ENCODE measurements at regions not wholly inside any gene's neighbourhood (a gene's known extent, or its start where the extent isn't known, plus 50 kb on each side); places are given as distances from the start of the nearest gene placed in this dataset.

- BruUV-seq (replicated peaks) = no TSS peak
- Mint-ChIP-seq H3K9me3 (ENCODE audit: unreplicated experiment) (no peaks in the 10 kb centered on the region), H3K36me3 (ENCODE audit: insufficient read depth, unreplicated experiment) (no peaks in the 10 kb centered on the region), H3K4me1 (ENCODE audit: insufficient read depth, unreplicated experiment) (no peaks in the 10 kb centered on the region), H3K27ac (ENCODE audit: low read depth, unreplicated experiment) (no peak overlapping the region), H3K27me3 (ENCODE audit: insufficient read depth, unreplicated experiment) (no peaks in the 10 kb centered on the region), H3K4me3 (ENCODE audit: unreplicated experiment) (no peak overlapping the region)
- ChIA-PET CTCF (interaction anchor here (1.3 kb wide), 1 partner anchor 25 kb away, joined by 3 read pairs; no protein-coding TSS in a partner anchor), POLR2A (no interaction called here)
- intact Hi-C loops (cut with micrococcal nuclease) = no loop called here
- TF ChIP-seq CTCF (IDR thresholded peaks at IDR 0.05; ENCODE audit: unreplicated experiment) = no peak
- no peak for DNase-seq (ENCODE audit: unreplicated experiment)
These were observed 118.5 kb upstream of the GRIA4 start for GRCh38 chr11:105491394-105491793.

- POLR2A ChIA-PET = no interaction called here
- CTCF ChIA-PET = interaction anchor here (0.8 to 1.3 kb wide), 2 partner anchors 24 to 372 kb away, joined by 3 read pairs; no protein-coding TSS in a partner anchor
- no peak overlapping the region for H3K4me3 Mint-ChIP-seq (ENCODE audit: unreplicated experiment)
- no peaks in the 10 kb centered on the region for H3K36me3 Mint-ChIP-seq (ENCODE audit: insufficient read depth, unreplicated experiment)
- no peak for DNase-seq (ENCODE audit: unreplicated experiment)
- H3K27ac Mint-ChIP-seq (ENCODE audit: low read depth, unreplicated experiment) = no peak overlapping the region
- no TSS peak for BruUV-seq (replicated peaks)
- no peaks in the 10 kb centered on the region for H3K9me3 Mint-ChIP-seq (ENCODE audit: unreplicated experiment)
- H3K4me1 Mint-ChIP-seq (ENCODE audit: insufficient read depth, unreplicated experiment) = no peaks in the 10 kb centered on the region
- no peaks in the 10 kb centered on the region for H3K27me3 Mint-ChIP-seq (ENCODE audit: insufficient read depth, unreplicated experiment)
- TF ChIP-seq CTCF (IDR thresholded peaks at IDR 0.05; ENCODE audit: unreplicated experiment) = no peak
- intact Hi-C loops (cut with micrococcal nuclease) = no loop called here
These were observed 119.5 kb upstream of the GRIA4 start for GRCh38 chr11:105490333-105490732.

DNA sequence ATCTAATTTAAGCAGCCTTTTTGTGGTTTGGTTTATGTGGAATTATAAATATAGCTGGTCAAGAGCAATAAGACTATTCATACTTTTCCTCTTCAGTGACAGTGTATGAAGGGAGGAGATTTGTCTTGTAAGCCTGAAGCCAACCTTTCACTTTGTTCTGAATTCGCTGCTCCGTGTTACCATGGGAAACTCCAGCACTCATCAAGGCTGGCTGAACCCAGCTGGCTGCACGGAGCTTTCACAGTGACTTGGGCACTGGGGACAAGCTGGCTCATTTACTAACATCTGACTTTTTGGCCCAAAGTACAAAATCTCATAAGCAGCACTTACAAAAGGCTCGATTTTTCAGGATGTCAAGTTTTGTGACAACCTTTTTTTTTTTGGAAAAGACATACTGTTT, 120.4 kb upstream of the GRIA4 start:
- no TSS peak for BruUV-seq (replicated peaks)
- CTCF ChIA-PET = interaction anchor here (0.6 to 0.8 kb wide), 3 partner anchors 34 to 506 kb away, joined by 3 read pairs; no protein-coding TSS in a partner anchor
- POLR2A ChIA-PET = interaction anchor here (0.6 to 0.7 kb wide), 2 partner anchors 28 to 894 kb away, joined by 3 to 5 read pairs; no protein-coding TSS in a partner anchor
- Mint-ChIP-seq H3K27me3 (ENCODE audit: insufficient read depth, unreplicated experiment) (no peaks in the 10 kb centered on the region), H3K27ac (ENCODE audit: low read depth, unreplicated experiment) (no peak overlapping the region), H3K4me1 (ENCODE audit: insufficient read depth, unreplicated experiment) (no peaks in the 10 kb centered on the region), H3K4me3 (ENCODE audit: unreplicated experiment) (no peak overlapping the region), H3K9me3 (ENCODE audit: unreplicated experiment) (no peaks in the 10 kb centered on the region), H3K36me3 (ENCODE audit: insufficient read depth, unreplicated experiment) (no peaks in the 10 kb centered on the region)
- TF ChIP-seq CTCF (IDR thresholded peaks at IDR 0.05; ENCODE audit: unreplicated experiment) = no peak
- intact Hi-C loops (cut with micrococcal nuclease) = no loop called here
- no peak for DNase-seq (ENCODE audit: unreplicated experiment)

- Mint-ChIP-seq H3K27ac (ENCODE audit: low read depth, unreplicated experiment) (no peak overlapping the region), H3K9me3 (ENCODE audit: unreplicated experiment) (no peaks in the 10 kb centered on the region), H3K4me1 (ENCODE audit: insufficient read depth, unreplicated experiment) (no peaks in the 10 kb centered on the region), H3K4me3 (ENCODE audit: unreplicated experiment) (no peak overlapping the region), H3K36me3 (ENCODE audit: insufficient read depth, unreplicated experiment) (no peaks in the 10 kb centered on the region), H3K27me3 (ENCODE audit: insufficient read depth, unreplicated experiment) (no peaks in the 10 kb centered on the region)
- ChIA-PET POLR2A (interaction anchor here (0.6 kb wide), 1 partner anchor 86 kb away, joined by 4 read pairs; no protein-coding TSS in a partner anchor), CTCF (no interaction called here)
- no peak for TF ChIP-seq CTCF (IDR thresholded peaks at IDR 0.05; ENCODE audit: unreplicated experiment)
- BruUV-seq (replicated peaks) = no TSS peak
- no peak for DNase-seq (ENCODE audit: unreplicated experiment)
- intact Hi-C loops (cut with micrococcal nuclease) = no loop called here
These were observed 122.9 kb upstream of the GRIA4 start for GRCh38 chr11:105486929-105487328.
